ENCODE measurements at regions not wholly inside any gene's neighbourhood (a gene's known extent, or its start where the extent isn't known, plus 50 kb on each side); places are given as distances from the start of the nearest gene placed in this dataset.

DNA sequence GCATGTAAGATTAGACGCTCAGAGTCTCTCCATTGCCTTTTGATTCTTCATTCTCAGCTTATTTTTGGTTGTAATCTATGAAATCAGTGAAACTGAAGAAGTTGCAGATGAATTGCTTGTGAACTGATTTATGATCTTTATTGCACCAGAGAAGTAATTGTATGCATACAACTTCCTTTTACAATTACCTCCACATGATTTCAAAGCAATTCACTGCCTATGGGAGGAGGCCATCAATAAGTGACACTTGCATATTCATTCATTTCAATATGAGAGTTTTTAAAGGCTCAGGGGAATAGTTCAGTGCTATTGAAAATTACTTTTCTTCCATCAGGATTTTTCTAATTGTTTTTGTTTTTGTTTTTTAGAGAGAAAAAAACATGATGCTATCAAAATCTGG lies 222.3 kb downstream of the NKX6-1 start:
- intact Hi-C loops (cut with DNase I): no loop called here
- DNase-seq (ENCODE audit: extremely low spot score): no peak
- H3K27ac ChIP-seq (replicated peaks in 1 of 4): no peak overlapping the region

DNA sequence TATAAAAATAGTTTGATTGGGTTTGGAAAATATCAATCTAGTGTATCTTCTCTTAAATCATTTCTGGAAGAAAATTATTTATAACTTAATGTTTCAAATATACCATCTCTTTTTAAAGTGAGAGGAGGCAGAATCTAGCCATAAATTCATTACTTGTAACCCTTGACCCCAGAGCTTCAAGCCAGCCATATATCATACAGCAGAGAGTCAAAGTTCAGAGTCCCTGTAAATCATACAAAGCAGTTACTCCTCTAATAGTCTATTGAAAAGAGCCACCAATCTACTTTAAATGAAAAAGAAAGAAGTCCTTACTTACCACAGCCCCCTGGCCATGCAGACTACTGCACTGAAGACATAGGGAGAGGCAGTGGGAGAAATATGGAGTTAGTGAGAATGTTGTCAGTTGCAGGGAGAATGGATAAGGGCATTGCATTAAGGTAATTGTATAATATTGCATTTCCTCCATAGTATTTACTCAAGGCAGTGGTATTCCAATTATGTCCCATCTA lies 229.5 kb downstream of the NKX6-1 start:
- TF ChIP-seq POLR2AphosphoS5 (IDR thresholded peaks at IDR 0.05) (no peak), CTCF (IDR thresholded peaks at IDR 0.05) (no peak), EP300 (IDR thresholded peaks at IDR 0.05) (no peak), POLR2A (IDR thresholded peaks at IDR 0.05; ENCODE audit: low read depth) (no peak)
- Histone ChIP-seq H3K4me3 (no peak overlapping the region), H3K27me3 (no peaks in the 10 kb centered on the region), H3K9me3 (no peaks in the 10 kb centered on the region), H3K36me3 (no peaks in the 10 kb centered on the region), H3K27ac (replicated peaks in 1 of 4) (no peak overlapping the region), H3K4me1 (no peaks in the 10 kb centered on the region)
- DNase-seq (ENCODE audit: extremely low spot score): no peak
- intact Hi-C loops (cut with DNase I): no loop called here

More for the DNA sequence above, 222.3 kb downstream of the NKX6-1 start:
- TF ChIP-seq POLR2AphosphoS5 (IDR thresholded peaks at IDR 0.05): no peak
- Histone ChIP-seq H3K4me3 (no peak overlapping the region), H3K27me3 (no peaks in the 10 kb centered on the region), H3K36me3 (no peaks in the 10 kb centered on the region), H3K9me3 (no peaks in the 10 kb centered on the region), H3K4me1 (peaks cover 0 to 10% (median 4%) of the 10 kb centered on the region in 4 donors)
- WGBS: 93% methylated on average over 1 of the region's 1 CpG

GRCh38 chr4:84264652-84265051 lies 234.4 kb downstream of the NKX6-1 start:
- H3K36me3 ChIP-seq: no peaks in the 10 kb centered on the region
- no peaks in the 10 kb centered on the region for H3K27me3 ChIP-seq
- no peak for DNase-seq (ENCODE audit: extremely low spot score)
- H3K4me1 ChIP-seq: no peaks in the 10 kb centered on the region
- no peak overlapping the region for H3K27ac ChIP-seq (replicated peaks in 1 of 4)
- TF ChIP-seq POLR2AphosphoS5 (IDR thresholded peaks at IDR 0.05) (no peak), CTCF (IDR thresholded peaks at IDR 0.05) (no peak), POLR2A (IDR thresholded peaks at IDR 0.05; ENCODE audit: low read depth) (no peak), EP300 (IDR thresholded peaks at IDR 0.05) (no peak)
- intact Hi-C loops (cut with DNase I): no loop called here
- no peak overlapping the region for H3K4me3 ChIP-seq
- peaks cover 0 to 13% (median 7%) of the 10 kb centered on the region in 4 donors for H3K9me3 ChIP-seq

- Histone ChIP-seq H3K4me1 (no peaks in the 10 kb centered on the region), H3K9me3 (peaks cover 0 to 20% (median 7%) of the 10 kb centered on the region in 4 donors), H3K27ac (replicated peaks in 1 of 4) (no peak overlapping the region), H3K27me3 (no peaks in the 10 kb centered on the region), H3K36me3 (no peaks in the 10 kb centered on the region), H3K4me3 (no peak overlapping the region)
- DNase-seq (ENCODE audit: extremely low spot score): no peak
- intact Hi-C loops (cut with DNase I): no loop called here
- TF ChIP-seq EP300 (IDR thresholded peaks at IDR 0.05) (no peak), POLR2A (IDR thresholded peaks at IDR 0.05; ENCODE audit: low read depth) (no peak), CTCF (IDR thresholded peaks at IDR 0.05) (no peak), POLR2AphosphoS5 (IDR thresholded peaks at IDR 0.05) (no peak)
Observed at GRCh38 chr4:84263415-84263814, 235.7 kb downstream of the NKX6-1 start.

DNA sequence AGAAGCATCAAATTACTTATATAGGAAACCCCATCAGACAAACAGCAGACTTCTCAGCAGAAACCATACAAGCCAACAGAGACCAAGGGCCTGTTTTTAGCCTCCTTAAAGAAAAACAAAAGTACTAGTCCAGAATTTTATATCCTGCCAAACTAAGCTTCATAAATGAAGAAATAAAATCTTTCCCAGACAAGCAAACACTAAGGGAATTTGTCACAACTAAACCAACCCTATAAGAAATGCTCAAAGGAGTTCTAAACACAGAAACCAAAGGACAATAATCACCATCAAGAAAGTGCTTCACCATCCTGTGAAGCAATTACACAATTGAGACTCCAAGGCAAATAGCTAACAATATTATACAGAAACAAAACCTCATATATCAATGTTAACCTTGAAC lies 238.6 kb downstream of the NKX6-1 start:
- Histone ChIP-seq H3K27ac (replicated peaks in 1 of 4) (no peak overlapping the region), H3K36me3 (no peaks in the 10 kb centered on the region), H3K4me3 (no peak overlapping the region), H3K4me1 (no peaks in the 10 kb centered on the region), H3K9me3 (peaks cover 0 to 20% (median 7%) of the 10 kb centered on the region in 4 donors), H3K27me3 (no peaks in the 10 kb centered on the region)
- DNase-seq (ENCODE audit: extremely low spot score): no peak
- intact Hi-C loops (cut with DNase I): no loop called here
- TF ChIP-seq EP300 (IDR thresholded peaks at IDR 0.05) (no peak), POLR2AphosphoS5 (IDR thresholded peaks at IDR 0.05) (no peak), POLR2A (IDR thresholded peaks at IDR 0.05; ENCODE audit: low read depth) (no peak), CTCF (IDR thresholded peaks at IDR 0.05) (no peak)
